Calu3 (cell line): ENCODE measurements at regions not wholly inside any gene's neighbourhood (a gene's known extent, or its start where the extent isn't known, plus 50 kb on each side); places are given as distances from the start of the nearest gene placed in this dataset.

Experiments
- BruUV-seq: library from RNA; stranded (reverse); fragments of 400-500 nt; replicated peaks from 2 replicates; lab custom pipeline; 2021; lab: Mats Ljungman, UMichigan
- CTCF ChIA-PET: fragments of 300-600 bp; sonication (Branson Sonifier 250); formaldehyde crosslinking; loops from one replicate; lab custom pipeline; 2022; ENCODE audit warnings: antibody characterized with exemption; lab: Charles Lee
- DNase-seq: peaks from one replicate; pipeline ENCODE4 v3.0.0; 2022
- H3K27ac Mint-ChIP-seq: one replicate; pipeline ENCODE4 v1.8.0; 2022; ENCODE audit warnings: mixed read lengths; ENCODE audit not compliant: unreplicated experiment
- H3K27me3 Mint-ChIP-seq: one replicate; pipeline ENCODE4 v1.8.0; 2022; ENCODE audit warnings: mixed read lengths; ENCODE audit not compliant: unreplicated experiment
- H3K36me3 Mint-ChIP-seq: one replicate; pipeline ENCODE4 v1.8.0; 2022; ENCODE audit warnings: mild to moderate bottlenecking, moderate library complexity, mixed read lengths; ENCODE audit not compliant: insufficient read depth, unreplicated experiment
- H3K4me1 Mint-ChIP-seq: one replicate; pipeline ENCODE4 v1.8.0; 2022; ENCODE audit warnings: mild to moderate bottlenecking, low read depth, mixed read lengths; ENCODE audit not compliant: unreplicated experiment
- H3K4me3 Mint-ChIP-seq: one replicate; pipeline ENCODE4 v1.8.0; 2022; ENCODE audit warnings: mild to moderate bottlenecking, low read depth, moderate library complexity, mixed read lengths; ENCODE audit not compliant: unreplicated experiment
- H3K9me3 Mint-ChIP-seq: one replicate; pipeline ENCODE4 v1.8.0; 2022; ENCODE audit warnings: low read depth, mixed read lengths; ENCODE audit not compliant: unreplicated experiment
- CTCF ChIP-seq: fragments of 200-600 bp; IDR thresholded peaks from one replicate; pipeline ENCODE4 v1.8.0; 2022; ENCODE audit warnings: antibody characterized with exemption; ENCODE audit not compliant: unreplicated experiment
- intact Hi-C: fragments of 100-400 bp; cut with micrococcal nuclease; formaldehyde crosslinking; loops from one replicate; pipeline ENCODE4 v1.10.0; 2022; ENCODE audit not compliant: unreplicated experiment

- CTCF ChIA-PET, result interaction anchor here (0.7 kb wide), 1 partner anchor 23 kb away, joined by 3 read pairs; no protein-coding TSS in a partner anchor
- no TSS peak for BruUV-seq
- TF ChIP-seq CTCF, result no peak
- Mint-ChIP-seq H3K9me3 (peaks cover 19% of the 10 kb centered on the region), H3K27me3 (peaks cover 19% of the 10 kb centered on the region), H3K4me3 (no peak overlapping the region), H3K36me3 (peaks cover 7% of the 10 kb centered on the region), H3K27ac (no peak overlapping the region), H3K4me1 (peaks cover 5% of the 10 kb centered on the region)
- intact Hi-C loops, result no loop called here
- DNase-seq, result no peak
These were observed 120.5 kb downstream of the SOD2 start for GRCh38 chr6:159572439-159573110.

GRCh38 chr6:159565181-159565710, 127.8 kb downstream of the SOD2 start:
- BruUV-seq, result no TSS peak
- Mint-ChIP-seq H3K9me3 (peaks cover 5% of the 10 kb centered on the region), H3K36me3 (no peaks in the 10 kb centered on the region), H3K4me1 (no peaks in the 10 kb centered on the region), H3K27ac (no peak overlapping the region), H3K4me3 (no peak overlapping the region), H3K27me3 (peaks cover 6% of the 10 kb centered on the region)
- DNase-seq, result no peak
- TF ChIP-seq CTCF, result no peak
- CTCF ChIA-PET, result no interaction called here
- intact Hi-C loops, result no loop called here

GRCh38 chr6:159564456-159564855, 128.6 kb downstream of the SOD2 start:
- Mint-ChIP-seq H3K36me3 (no peaks in the 10 kb centered on the region), H3K4me3 (no peak overlapping the region), H3K27ac (no peak overlapping the region), H3K27me3 (no peaks in the 10 kb centered on the region), H3K9me3 (no peaks in the 10 kb centered on the region), H3K4me1 (no peaks in the 10 kb centered on the region)
- BruUV-seq, result no TSS peak
- TF ChIP-seq CTCF, result no peak
- DNase-seq, result no peak
- intact Hi-C loops, result no loop called here
- CTCF ChIA-PET, result no interaction called here

GRCh38 chr6:159557031-159557430, 136.0 kb downstream of the SOD2 start:
- peaks cover 2% of the 10 kb centered on the region for H3K9me3 Mint-ChIP-seq
- CTCF ChIA-PET, result no interaction called here
- DNase-seq, result no peak
- H3K27ac Mint-ChIP-seq, result no peak overlapping the region
- intact Hi-C loops, result no loop called here
- no TSS peak for BruUV-seq
- no peak overlapping the region for H3K4me3 Mint-ChIP-seq
- TF ChIP-seq CTCF, result no peak
- H3K36me3 Mint-ChIP-seq, result no peaks in the 10 kb centered on the region
- peaks cover 25% of the 10 kb centered on the region for H3K27me3 Mint-ChIP-seq
- no peaks in the 10 kb centered on the region for H3K4me1 Mint-ChIP-seq
